HFFc6 (cell line): ENCODE measurements at regions not wholly inside any gene's neighbourhood (a gene's known extent, or its start where the extent isn't known, plus 50 kb on each side); places are given as distances from the start of the nearest gene placed in this dataset.

Source experiments
- DNase-seq: peaks from one replicate; pipeline ENCODE4 v3.0.0-alpha.2; 2018
- H3K27ac Mint-ChIP-seq: 2 replicates; pipeline ENCODE4 v1.8.0; 2020; ENCODE audit warnings: mild to moderate bottlenecking, mixed read lengths
- H3K27me3 Mint-ChIP-seq: 2 replicates; pipeline ENCODE4 v1.8.0; 2021; ENCODE audit warnings: mild to moderate bottlenecking, moderate library complexity, mixed read lengths; ENCODE audit not compliant: insufficient read depth
- H3K36me3 Mint-ChIP-seq: 2 replicates; pipeline ENCODE4 v1.8.0; 2021; ENCODE audit warnings: low read depth, mixed read lengths
- H3K4me1 Mint-ChIP-seq: 2 replicates; pipeline ENCODE4 v1.8.0; 2020; ENCODE audit warnings: low read depth, mixed read lengths
- H3K4me3 Mint-ChIP-seq: 2 replicates; pipeline ENCODE4 v1.8.0; 2020; ENCODE audit warnings: mild to moderate bottlenecking, moderate library complexity, mixed read lengths
- H3K9me3 Mint-ChIP-seq: 2 replicates; pipeline ENCODE4 v1.8.0; 2020; ENCODE audit warnings: mild to moderate bottlenecking, mixed read lengths
- TF ChIP-seq, protein P1 (sequence below): fragments of 200-600 bp; sonication (generic); IDR thresholded peaks from 2 replicates; pipeline ENCODE4 v1.5.0; 2021; ENCODE audit warnings: antibody characterized with exemption, mild to moderate bottlenecking

- TF ChIP-seq, protein P1, sequence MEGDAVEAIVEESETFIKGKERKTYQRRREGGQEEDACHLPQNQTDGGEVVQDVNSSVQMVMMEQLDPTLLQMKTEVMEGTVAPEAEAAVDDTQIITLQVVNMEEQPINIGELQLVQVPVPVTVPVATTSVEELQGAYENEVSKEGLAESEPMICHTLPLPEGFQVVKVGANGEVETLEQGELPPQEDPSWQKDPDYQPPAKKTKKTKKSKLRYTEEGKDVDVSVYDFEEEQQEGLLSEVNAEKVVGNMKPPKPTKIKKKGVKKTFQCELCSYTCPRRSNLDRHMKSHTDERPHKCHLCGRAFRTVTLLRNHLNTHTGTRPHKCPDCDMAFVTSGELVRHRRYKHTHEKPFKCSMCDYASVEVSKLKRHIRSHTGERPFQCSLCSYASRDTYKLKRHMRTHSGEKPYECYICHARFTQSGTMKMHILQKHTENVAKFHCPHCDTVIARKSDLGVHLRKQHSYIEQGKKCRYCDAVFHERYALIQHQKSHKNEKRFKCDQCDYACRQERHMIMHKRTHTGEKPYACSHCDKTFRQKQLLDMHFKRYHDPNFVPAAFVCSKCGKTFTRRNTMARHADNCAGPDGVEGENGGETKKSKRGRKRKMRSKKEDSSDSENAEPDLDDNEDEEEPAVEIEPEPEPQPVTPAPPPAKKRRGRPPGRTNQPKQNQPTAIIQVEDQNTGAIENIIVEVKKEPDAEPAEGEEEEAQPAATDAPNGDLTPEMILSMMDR, result no peak
- H3K27me3 Mint-ChIP-seq, result peaks cover 37% of the 10 kb centered on the region
- H3K4me1 Mint-ChIP-seq, result no peaks in the 10 kb centered on the region
- H3K27ac Mint-ChIP-seq, result no peak overlapping the region
- no peaks in the 10 kb centered on the region for H3K9me3 Mint-ChIP-seq
- H3K4me3 Mint-ChIP-seq, result no peak overlapping the region
- no peaks in the 10 kb centered on the region for H3K36me3 Mint-ChIP-seq
- no peak for DNase-seq
Measured at GRCh38 chr21:43269957-43270705, 101.3 kb downstream of the CRYAA start.

GRCh38 chr21:43269440-43269839 lies 100.6 kb downstream of the CRYAA start:
- no peak overlapping the region for H3K27ac Mint-ChIP-seq
- TF ChIP-seq, protein P1, result peak; percentile 49; the same call in 1 of the 2 replicates
- DNase-seq, result no peak
- no peak overlapping the region for H3K4me3 Mint-ChIP-seq
- peaks cover 37% of the 10 kb centered on the region for H3K27me3 Mint-ChIP-seq
- no peaks in the 10 kb centered on the region for H3K36me3 Mint-ChIP-seq
- no peaks in the 10 kb centered on the region for H3K9me3 Mint-ChIP-seq
- no peaks in the 10 kb centered on the region for H3K4me1 Mint-ChIP-seq

DNA sequence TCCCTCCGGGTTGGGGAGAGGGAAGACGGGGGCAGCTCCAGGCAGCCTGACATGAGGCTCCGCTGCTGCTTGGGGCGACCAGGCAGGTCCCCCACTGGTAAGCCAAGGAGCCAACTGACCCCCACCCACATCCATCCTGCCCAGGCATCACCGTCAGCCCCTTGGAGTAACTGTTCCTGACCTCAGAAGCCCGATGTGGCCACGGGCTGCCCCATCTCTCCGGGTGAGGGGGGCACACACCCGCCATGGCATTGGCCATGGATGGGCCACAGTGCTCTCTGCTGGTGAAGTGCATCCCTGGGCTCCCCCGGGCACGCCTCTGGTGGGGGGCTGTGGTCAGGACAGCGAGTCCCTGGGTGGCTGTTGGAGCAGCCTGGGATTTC lies 100.0 kb downstream of the CRYAA start:
- DNase-seq, result no peak
- no peaks in the 10 kb centered on the region for H3K36me3 Mint-ChIP-seq
- H3K9me3 Mint-ChIP-seq, result no peaks in the 10 kb centered on the region
- no peak overlapping the region for H3K27ac Mint-ChIP-seq
- H3K27me3 Mint-ChIP-seq, result peaks cover 41% of the 10 kb centered on the region
- H3K4me3 Mint-ChIP-seq, result no peak overlapping the region
- no peaks in the 10 kb centered on the region for H3K4me1 Mint-ChIP-seq
- TF ChIP-seq, protein P1, result no peak

GRCh38 chr21:43268086-43268803 lies 99.4 kb downstream of the CRYAA start:
- Mint-ChIP-seq H3K4me1 (no peaks in the 10 kb centered on the region), H3K27ac (no peak overlapping the region), H3K9me3 (no peaks in the 10 kb centered on the region), H3K36me3 (no peaks in the 10 kb centered on the region), H3K4me3 (no peak overlapping the region), H3K27me3 (peaks cover 39% of the 10 kb centered on the region)
- TF ChIP-seq, protein P1, result no peak
- no peak for DNase-seq

- no peaks in the 10 kb centered on the region for H3K36me3 Mint-ChIP-seq
- no peaks in the 10 kb centered on the region; the same call in 1 of the 2 replicates for H3K9me3 Mint-ChIP-seq
- no peaks in the 10 kb centered on the region for H3K4me1 Mint-ChIP-seq
- H3K4me3 Mint-ChIP-seq, result no peak overlapping the region
- DNase-seq, result no peak
- TF ChIP-seq, protein P1, result no peak
- H3K27me3 Mint-ChIP-seq, result peaks cover 34% of the 10 kb centered on the region
- no peak overlapping the region for H3K27ac Mint-ChIP-seq
Measured at GRCh38 chr21:43267391-43268085, 98.7 kb downstream of the CRYAA start.
